G401 (cell line): ENCODE measurements at regions not wholly inside any gene's neighbourhood (a gene's known extent, or its start where the extent isn't known, plus 50 kb on each side); places are given as distances from the start of the nearest gene placed in this dataset.

Source experiments
- DNase-seq: peaks from one replicate; pipeline ENCODE4 v3.0.0-alpha.2; 2015; ENCODE audit warnings: low spot score
- in situ Hi-C: cut with HindIII; loops from 2 replicates; pipeline ENCODE4 v1.10.0; 2016; ENCODE audit warnings: low sequenced_read_pairs, mixed read lengths

GRCh38 chr9:108168236-108168850 is 678.8 kb upstream of the KLF4 start:
- no peak for DNase-seq
- in situ Hi-C loops = no loop called here

- in situ Hi-C loops = no loop called here
- DNase-seq = no peak
These were observed 677.7 kb upstream of the KLF4 start for GRCh38 chr9:108167136-108167900.

GRCh38 chr9:108166519-108166918 is 677.0 kb upstream of the KLF4 start:
- no peak for DNase-seq
- in situ Hi-C loops = no loop called here

GRCh38 chr9:108163321-108164005 is 673.9 kb upstream of the KLF4 start:
- in situ Hi-C loops = no loop called here
- DNase-seq = no peak

- DNase-seq = no peak
- in situ Hi-C loops = no loop called here
These were observed 673.1 kb upstream of the KLF4 start for GRCh38 chr9:108162664-108163063.

GRCh38 chr9:108161503-108161902 is 671.9 kb upstream of the KLF4 start:
- no peak for DNase-seq
- in situ Hi-C loops = no loop called here

GRCh38 chr9:108160706-108161355 is 671.3 kb upstream of the KLF4 start:
- in situ Hi-C loops = no loop called here

GRCh38 chr9:108160039-108160438 is 670.5 kb upstream of the KLF4 start:
- in situ Hi-C loops = no loop called here
- no peak for DNase-seq

More at GRCh38 chr9:108160706-108161355, 671.3 kb upstream of the KLF4 start:
- DNase-seq = no peak

- in situ Hi-C loops = no loop called here
These were observed 668.8 kb upstream of the KLF4 start for GRCh38 chr9:108158236-108158995.

GRCh38 chr9:108156270-108156998 is 666.9 kb upstream of the KLF4 start:
- in situ Hi-C loops = no loop called here
- no peak for DNase-seq

More at GRCh38 chr9:108158236-108158995, 668.8 kb upstream of the KLF4 start:
- no peak for DNase-seq

GRCh38 chr9:108153416-108153815 is 663.8 kb upstream of the KLF4 start:
- in situ Hi-C loops = no loop called here
- DNase-seq = no peak

GRCh38 chr9:108150736-108151586 is 661.4 kb upstream of the KLF4 start:
- in situ Hi-C loops = no loop called here
- peak; percentile 6 for DNase-seq

- no peak for DNase-seq
- in situ Hi-C loops = no loop called here
These were observed 659.8 kb upstream of the KLF4 start for GRCh38 chr9:108149326-108149725.

GRCh38 chr9:108142504-108143201 is 653.1 kb upstream of the KLF4 start:
- in situ Hi-C loops = no loop called here
- DNase-seq = peak; percentile 47

GRCh38 chr9:108142142-108142503 is 652.6 kb upstream of the KLF4 start:
- in situ Hi-C loops = no loop called here
- no peak for DNase-seq

GRCh38 chr9:108139900-108140299 is 650.3 kb upstream of the KLF4 start:
- DNase-seq = no peak
- in situ Hi-C loops = no loop called here

- in situ Hi-C loops = no loop called here
- no peak for DNase-seq
These were observed 648.9 kb upstream of the KLF4 start for GRCh38 chr9:108138516-108138915.
